Testis (tissue), 2 donors: ENCODE measurements at regions not wholly inside any gene's neighbourhood (a gene's known extent, or its start where the extent isn't known, plus 50 kb on each side); places are given as distances from the start of the nearest gene placed in this dataset.

Experiments used
- DNase-seq: peaks from one replicate; pipeline ENCODE4 v3.0.0-alpha.2; 2019
- H3K27ac ChIP-seq, 2 donors: fragments of 200-600 bp; sonication (generic); one replicate each; pipeline ENCODE4 v1.5.1; 2019
- H3K27me3 ChIP-seq: fragments of 200-600 bp; sonication (generic); one replicate; pipeline ENCODE4 v1.5.1; 2019
- H3K36me3 ChIP-seq: fragments of 200-600 bp; sonication (generic); one replicate; pipeline ENCODE4 v1.5.1; 2017; ENCODE audit warnings: low read depth; ENCODE audit errors: missing control alignments
- H3K4me1 ChIP-seq: fragments of 200-600 bp; sonication (generic); one replicate; pipeline ENCODE4 v1.5.1; 2019
- H3K4me3 ChIP-seq, 2 donors: fragments of 200-600 bp; sonication (generic); one replicate each; pipeline ENCODE4 v1.5.1; 2017 to 2019
- H3K9me3 ChIP-seq: fragments of 200-600 bp; sonication (generic); one replicate; pipeline ENCODE4 v1.5.1; 2017
- POLR2A ChIP-seq: fragments of 450-650 bp; IDR thresholded peaks from one replicate; pipeline ENCODE4 v1.6.1; 2017; ENCODE audit warnings: antibody characterized with exemption, mild to moderate bottlenecking, moderate library complexity
- WGBS, 2 donors: methylation state at CpG; one replicate each; pipeline ENCODE4 v1.1.5; 2018; 5-methylcytosine and 5-hydroxymethylcytosine counted together
- intact Hi-C: fragments of 100-400 bp; cut with DNase I; formaldehyde crosslinking; loops from one replicate; pipeline ENCODE4 v1.15.1; 2023; ENCODE audit warnings: low total_unique reads
- TF ChIP-seq, protein P1 (sequence below), 3 experiments: fragments of 450-650 bp in 2 of 3; fragments of 200-600 bp in 1 of 3; sonication (generic) in 1 of 3; IDR thresholded peaks; one replicate each; pipeline ENCODE4 v1.5.1; 2016 to 2019; ENCODE audit warnings: antibody characterized with exemption in 3 of 3, mild to moderate bottlenecking in 2 of 3, moderate library complexity in 1 of 3

DNA sequence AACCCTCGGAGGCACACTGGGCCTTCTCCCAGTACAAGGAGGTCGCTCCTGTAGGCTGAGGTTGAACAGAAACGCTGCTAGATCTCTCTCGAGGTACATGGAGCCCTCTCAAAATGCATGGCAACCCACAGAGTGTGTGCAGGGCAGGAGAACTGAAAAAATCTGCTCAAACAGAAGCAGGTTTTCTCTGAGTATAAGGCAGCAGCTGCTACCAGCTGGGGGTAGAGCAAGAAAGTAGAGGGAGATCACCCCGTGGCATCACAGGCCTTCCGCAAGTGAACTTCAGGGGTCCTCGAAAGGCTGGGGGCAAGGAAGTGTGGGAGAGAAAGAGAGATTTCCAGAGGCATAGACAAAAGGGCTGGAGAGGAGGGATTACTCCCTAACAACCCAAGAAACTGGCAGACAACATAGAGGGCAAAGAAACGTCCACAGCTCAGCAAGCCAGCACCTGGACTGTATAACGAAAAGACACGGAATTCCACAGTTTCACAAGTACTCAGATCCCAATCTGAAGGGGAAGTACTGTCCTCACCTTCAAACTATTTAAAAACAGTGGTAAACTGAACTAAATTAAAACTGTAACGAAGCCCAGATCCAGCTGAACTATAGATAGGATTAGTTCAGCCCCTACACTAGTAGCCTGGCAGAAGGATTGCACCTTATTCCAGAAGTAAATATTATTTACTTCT, 299.2 kb downstream of the IPMK start:
- H3K4me3 ChIP-seq, result no peak overlapping the region
- no peak overlapping the region for H3K27ac ChIP-seq
- H3K4me1 ChIP-seq, result no peaks in the 10 kb centered on the region
- H3K9me3 ChIP-seq, result no peaks in the 10 kb centered on the region
- intact Hi-C loops, result no loop called here
- H3K27me3 ChIP-seq, result no peaks in the 10 kb centered on the region
- no peaks in the 10 kb centered on the region for H3K36me3 ChIP-seq
- no peak for TF ChIP-seq POLR2A
- TF ChIP-seq, protein P1, sequence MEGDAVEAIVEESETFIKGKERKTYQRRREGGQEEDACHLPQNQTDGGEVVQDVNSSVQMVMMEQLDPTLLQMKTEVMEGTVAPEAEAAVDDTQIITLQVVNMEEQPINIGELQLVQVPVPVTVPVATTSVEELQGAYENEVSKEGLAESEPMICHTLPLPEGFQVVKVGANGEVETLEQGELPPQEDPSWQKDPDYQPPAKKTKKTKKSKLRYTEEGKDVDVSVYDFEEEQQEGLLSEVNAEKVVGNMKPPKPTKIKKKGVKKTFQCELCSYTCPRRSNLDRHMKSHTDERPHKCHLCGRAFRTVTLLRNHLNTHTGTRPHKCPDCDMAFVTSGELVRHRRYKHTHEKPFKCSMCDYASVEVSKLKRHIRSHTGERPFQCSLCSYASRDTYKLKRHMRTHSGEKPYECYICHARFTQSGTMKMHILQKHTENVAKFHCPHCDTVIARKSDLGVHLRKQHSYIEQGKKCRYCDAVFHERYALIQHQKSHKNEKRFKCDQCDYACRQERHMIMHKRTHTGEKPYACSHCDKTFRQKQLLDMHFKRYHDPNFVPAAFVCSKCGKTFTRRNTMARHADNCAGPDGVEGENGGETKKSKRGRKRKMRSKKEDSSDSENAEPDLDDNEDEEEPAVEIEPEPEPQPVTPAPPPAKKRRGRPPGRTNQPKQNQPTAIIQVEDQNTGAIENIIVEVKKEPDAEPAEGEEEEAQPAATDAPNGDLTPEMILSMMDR (IDR thresholded peaks at IDR 0.05), result no peak
- WGBS, 2 donors, result 68 to 79% methylated on average over 11 of the region's 11 CpGs
- no peak for DNase-seq

DNA sequence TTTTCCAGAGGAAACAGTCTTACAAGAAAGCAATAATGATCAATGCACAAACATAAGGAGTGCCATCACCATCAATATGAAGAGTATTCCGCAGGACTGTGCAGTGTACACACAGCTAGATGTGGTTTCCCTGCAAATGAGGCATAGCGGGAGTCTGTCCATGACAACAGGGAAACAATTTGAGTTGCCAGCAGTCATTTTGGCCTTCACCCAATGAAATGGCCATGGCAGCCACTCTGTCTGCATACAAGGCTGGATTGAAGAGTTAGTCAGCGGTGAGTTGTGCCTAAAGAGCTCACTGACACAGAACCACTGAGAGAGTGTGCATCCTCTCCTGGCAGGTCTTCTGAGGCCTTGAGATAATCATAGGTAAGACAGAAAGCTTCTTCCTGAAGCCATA, 303.3 kb downstream of the IPMK start:
- H3K4me3 ChIP-seq, result no peak overlapping the region
- 71 to 98% methylated on average over 3 of the region's 3 CpGs for WGBS, 2 donors
- DNase-seq, result no peak
- no peaks in the 10 kb centered on the region for H3K9me3 ChIP-seq
- no peaks in the 10 kb centered on the region for H3K27me3 ChIP-seq
- H3K27ac ChIP-seq, result no peak overlapping the region
- intact Hi-C loops, result no loop called here
- H3K36me3 ChIP-seq, result no peaks in the 10 kb centered on the region
- TF ChIP-seq, protein P1 (IDR thresholded peaks at IDR 0.05), result no peak
- TF ChIP-seq POLR2A, result no peak
- no peaks in the 10 kb centered on the region for H3K4me1 ChIP-seq

DNA sequence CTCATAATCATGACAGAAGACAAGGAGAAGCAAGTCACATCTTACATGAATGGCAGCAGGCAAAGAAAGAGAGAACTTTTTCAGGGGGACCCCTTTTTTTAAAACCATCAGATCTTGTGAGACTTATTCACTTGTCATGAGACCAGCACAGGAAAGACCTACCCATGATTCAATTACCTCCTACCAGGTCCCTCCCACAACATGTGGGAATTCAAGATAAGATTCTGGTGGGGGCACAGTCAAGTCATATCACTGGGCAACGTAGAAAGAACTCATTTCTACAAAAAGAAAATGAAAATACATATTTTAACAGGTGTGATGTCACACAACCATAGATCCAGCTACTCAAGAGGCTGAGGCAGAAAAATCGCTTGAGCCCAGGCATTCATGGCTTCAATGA, 304.1 kb downstream of the IPMK start:
- H3K36me3 ChIP-seq, result no peaks in the 10 kb centered on the region
- H3K4me1 ChIP-seq, result no peaks in the 10 kb centered on the region
- DNase-seq, result no peak
- H3K27me3 ChIP-seq, result no peaks in the 10 kb centered on the region
- H3K9me3 ChIP-seq, result no peaks in the 10 kb centered on the region
- 60 to 72% methylated on average over 2 of the region's 2 CpGs for WGBS, 2 donors
- TF ChIP-seq POLR2A, result no peak
- TF ChIP-seq, protein P1 (IDR thresholded peaks at IDR 0.05), result no peak
- H3K4me3 ChIP-seq, result no peak overlapping the region
- intact Hi-C loops, result no loop called here
- no peak overlapping the region for H3K27ac ChIP-seq

DNA sequence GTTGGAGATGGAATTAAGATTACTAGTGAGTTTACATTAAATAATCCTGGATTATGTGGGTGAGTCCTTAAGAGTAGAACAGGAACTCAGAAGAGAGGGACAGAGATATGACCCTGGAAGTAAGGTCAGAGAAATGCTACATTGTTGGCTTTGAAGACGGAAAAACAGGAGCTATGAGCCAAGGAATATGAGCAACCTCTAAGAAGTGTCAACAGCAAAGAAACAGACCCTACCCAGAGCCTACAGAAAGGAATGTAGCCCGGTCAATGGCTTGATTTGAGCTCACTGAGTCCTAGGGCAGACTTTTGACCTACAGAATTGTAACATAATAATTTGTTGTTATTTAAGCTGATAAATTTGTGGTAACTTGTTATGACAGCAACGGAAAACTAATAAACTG, 304.9 kb downstream of the IPMK start:
- Histone ChIP-seq H3K4me1 (no peaks in the 10 kb centered on the region), H3K9me3 (no peaks in the 10 kb centered on the region), H3K4me3 (no peak overlapping the region), H3K27ac (no peak overlapping the region), H3K36me3 (no peaks in the 10 kb centered on the region), H3K27me3 (no peaks in the 10 kb centered on the region)
- no peak for DNase-seq
- TF ChIP-seq, protein P1 (IDR thresholded peaks at IDR 0.05), result no peak
- no peak for TF ChIP-seq POLR2A
- intact Hi-C loops, result no loop called here
- 51 to 63% methylated on average over 3 of the region's 3 CpGs for WGBS, 2 donors

DNA sequence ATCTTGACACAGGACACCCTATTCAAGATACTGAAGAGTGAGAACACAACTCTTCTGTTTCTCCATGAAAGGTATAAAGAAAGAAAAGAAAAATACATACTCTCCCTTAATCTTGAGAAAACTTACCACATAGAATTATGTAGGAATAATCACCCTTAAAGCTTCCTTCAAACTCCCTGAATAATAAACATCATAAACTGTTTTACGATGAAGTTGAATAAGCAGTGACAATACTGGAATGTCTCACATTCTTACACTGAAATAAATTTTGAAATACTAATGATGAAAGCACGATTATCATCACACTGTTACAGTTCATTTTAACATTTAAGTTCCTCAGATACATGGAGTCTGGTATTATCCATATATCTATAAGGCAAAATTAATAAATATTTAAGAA, 306.2 kb downstream of the IPMK start:
- intact Hi-C loops, result no loop called here
- WGBS, 2 donors, result 80 to 82% methylated on average over 2 of the region's 2 CpGs

More for the DNA sequence above, 306.2 kb downstream of the IPMK start:
- Histone ChIP-seq H3K4me3 (no peak overlapping the region), H3K27me3 (no peaks in the 10 kb centered on the region), H3K9me3 (no peaks in the 10 kb centered on the region), H3K27ac (no peak overlapping the region), H3K36me3 (no peaks in the 10 kb centered on the region), H3K4me1 (no peaks in the 10 kb centered on the region)
- no peak for DNase-seq
- no peak for TF ChIP-seq POLR2A
